Fibroblast of lung (primary cell): ENCODE measurements at regions not wholly inside any gene's neighbourhood (a gene's known extent, or its start where the extent isn't known, plus 50 kb on each side); places are given as distances from the start of the nearest gene placed in this dataset.

Source experiments
- EZH2 ChIP-seq: IDR thresholded peaks from 2 replicates; pipeline ENCODE4 v1.5.1; 2012; ENCODE audit warnings: low read length, control low read depth, mild to moderate bottlenecking; ENCODE audit errors: missing control alignments
- TF ChIP-seq, protein P1 (sequence below), 2 donors: IDR thresholded peaks in 1 of 2; conservative IDR thresholded peaks in 1 of 2; 1 replicate in 1 of 2; 2 replicates in 1 of 2; pipeline ENCODE4 v1.5.1; 2011 to 2012; ENCODE audit warnings: low read length in 2 of 2, control low read depth in 1 of 2, inconsistent platforms in 1 of 2, low read depth in 1 of 2, mild to moderate bottlenecking in 1 of 2

DNA sequence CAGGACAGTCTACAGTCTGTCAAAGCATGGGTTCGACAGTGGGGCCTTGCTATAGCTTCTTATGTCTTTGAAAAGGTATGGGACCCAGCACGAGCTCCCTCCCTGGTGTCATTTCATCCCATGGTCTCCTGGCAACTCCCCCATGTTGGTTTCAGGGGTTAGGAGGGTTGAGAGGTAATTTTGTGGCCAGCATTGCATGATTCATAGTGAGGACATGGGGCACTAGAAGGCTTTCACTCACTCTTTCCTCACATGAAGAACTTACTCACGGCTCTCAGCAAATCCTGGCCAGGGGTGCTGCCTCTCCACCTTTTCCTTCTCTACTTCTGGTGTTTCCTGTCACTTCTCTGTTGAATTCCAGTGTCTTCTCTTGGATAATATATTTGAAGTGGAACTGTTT, 134.7 kb upstream of the TNPO1 start:
- TF ChIP-seq, protein P1, sequence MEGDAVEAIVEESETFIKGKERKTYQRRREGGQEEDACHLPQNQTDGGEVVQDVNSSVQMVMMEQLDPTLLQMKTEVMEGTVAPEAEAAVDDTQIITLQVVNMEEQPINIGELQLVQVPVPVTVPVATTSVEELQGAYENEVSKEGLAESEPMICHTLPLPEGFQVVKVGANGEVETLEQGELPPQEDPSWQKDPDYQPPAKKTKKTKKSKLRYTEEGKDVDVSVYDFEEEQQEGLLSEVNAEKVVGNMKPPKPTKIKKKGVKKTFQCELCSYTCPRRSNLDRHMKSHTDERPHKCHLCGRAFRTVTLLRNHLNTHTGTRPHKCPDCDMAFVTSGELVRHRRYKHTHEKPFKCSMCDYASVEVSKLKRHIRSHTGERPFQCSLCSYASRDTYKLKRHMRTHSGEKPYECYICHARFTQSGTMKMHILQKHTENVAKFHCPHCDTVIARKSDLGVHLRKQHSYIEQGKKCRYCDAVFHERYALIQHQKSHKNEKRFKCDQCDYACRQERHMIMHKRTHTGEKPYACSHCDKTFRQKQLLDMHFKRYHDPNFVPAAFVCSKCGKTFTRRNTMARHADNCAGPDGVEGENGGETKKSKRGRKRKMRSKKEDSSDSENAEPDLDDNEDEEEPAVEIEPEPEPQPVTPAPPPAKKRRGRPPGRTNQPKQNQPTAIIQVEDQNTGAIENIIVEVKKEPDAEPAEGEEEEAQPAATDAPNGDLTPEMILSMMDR (conservative IDR thresholded peaks at IDR 0.05 in 1 of 2, IDR thresholded peaks at IDR 0.05 in 1 of 2; ENCODE audit: low read depth in 1 of 2, low read length in 2 of 2): no peak
- no peak for TF ChIP-seq EZH2
